ENCODE measurements at regions not wholly inside any gene's neighbourhood (a gene's known extent, or its start where the extent isn't known, plus 50 kb on each side); places are given as distances from the start of the nearest gene placed in this dataset.

- TF ChIP-seq EZH2 (IDR thresholded peaks at IDR 0.05; ENCODE audit: borderline replicate concordance, insufficient read depth, low read depth, low read length, poor library complexity, severe bottlenecking) (no peak), CTCF (IDR thresholded peaks at IDR 0.05) (no peak)
Observed at GRCh38 chr5:57693488-57694305, 211.1 kb upstream of the ACTBL2 start.
